ENCODE measurements at regions not wholly inside any gene's neighbourhood (a gene's known extent, or its start where the extent isn't known, plus 50 kb on each side); places are given as distances from the start of the nearest gene placed in this dataset.
"Not testable (repeated sequence)": the region's sequence is repeated elsewhere in the genome, so short reads cannot be mapped to it uniquely, and the experiment has no call there.

GRCh38 chrX:80929251-80929650 is 119.6 kb upstream of the BRWD3 start:
- no peaks in the 10 kb centered on the region for H3K9me3 ChIP-seq (ENCODE audit: control insufficient read depth in 1 of 2, low read length in 2 of 2)
- no peaks in the 10 kb centered on the region for H3K4me1 Mint-ChIP-seq
- CTCF ChIA-PET (ENCODE audit: partially characterized antibody), result no interaction called here

GRCh38 chrX:80917919-80918318 is 108.2 kb upstream of the BRWD3 start:
- POLR2A ChIA-PET (ENCODE audit: partially characterized antibody), result no interaction called here
- intact Hi-C loops (cut with micrococcal nuclease), result no loop called here
- H3K4me3 ChIP-seq (ENCODE audit: low read length in 2 of 2), result no peak overlapping the region
- CTCF ChIA-PET (ENCODE audit: partially characterized antibody), result no interaction called here
- no peaks in the 10 kb centered on the region for H3K27me3 ChIP-seq (ENCODE audit: insufficient read depth, low read length)
- no peak overlapping the region for H3K27ac ChIP-seq (ENCODE audit: low read depth, low read length)
- H3K4me1 ChIP-seq (ENCODE audit: insufficient read depth, low read length), result no peaks in the 10 kb centered on the region
- H3K9me3 ChIP-seq (ENCODE audit: control insufficient read depth in 1 of 2, low read length in 2 of 2), result no peaks in the 10 kb centered on the region
- Mint-ChIP-seq H3K4me3 (no peak overlapping the region), H3K9me3 (peaks cover 0 to 37% (median 20%) of the 10 kb centered on the region in 8 donors), H3K27ac (no peak overlapping the region), H3K36me3 (peaks cover 0 to 1% of the 10 kb centered on the region in 2 donors), H3K4me1 (no peaks in the 10 kb centered on the region), H3K27me3 (no peaks in the 10 kb centered on the region)
- DNase-seq, result no peak
- H3K36me3 ChIP-seq (ENCODE audit: insufficient read depth, low read length), result no peaks in the 10 kb centered on the region

More at GRCh38 chrX:80929251-80929650, 119.6 kb upstream of the BRWD3 start:
- peaks cover 1 to 3% of the 10 kb centered on the region in 2 donors for H3K36me3 Mint-ChIP-seq
- Histone ChIP-seq H3K27ac (ENCODE audit: low read depth, low read length) (no peak overlapping the region), H3K27me3 (ENCODE audit: insufficient read depth, low read length) (no peaks in the 10 kb centered on the region), H3K4me1 (ENCODE audit: insufficient read depth, low read length) (no peaks in the 10 kb centered on the region), H3K4me3 (ENCODE audit: low read length in 2 of 2) (no peak overlapping the region), H3K36me3 (ENCODE audit: insufficient read depth, low read length) (no peaks in the 10 kb centered on the region)
- intact Hi-C loops (cut with micrococcal nuclease), result no loop called here
- H3K4me3 Mint-ChIP-seq, result no peak overlapping the region
- H3K9me3 Mint-ChIP-seq, result peaks cover 0 to 41% (median 20%) of the 10 kb centered on the region in 8 donors
- POLR2A ChIA-PET (ENCODE audit: partially characterized antibody), result no interaction called here
- no peak overlapping the region for H3K27ac Mint-ChIP-seq
- no peak for DNase-seq
- H3K27me3 Mint-ChIP-seq, result no peaks in the 10 kb centered on the region

- H3K4me1 ChIP-seq (ENCODE audit: insufficient read depth, low read length); H3K9me3 ChIP-seq (ENCODE audit: control insufficient read depth in 1 of 2, low read length in 2 of 2); CTCF ChIA-PET (ENCODE audit: partially characterized antibody); H3K27ac Mint-ChIP-seq; H3K36me3 ChIP-seq (ENCODE audit: insufficient read depth, low read length); intact Hi-C loops (cut with micrococcal nuclease); H3K4me1 Mint-ChIP-seq; DNase-seq; H3K27me3 ChIP-seq (ENCODE audit: insufficient read depth, low read length); H3K4me3 ChIP-seq (ENCODE audit: low read length in 2 of 2); H3K27ac ChIP-seq (ENCODE audit: low read depth, low read length); H3K4me3 Mint-ChIP-seq; H3K36me3 Mint-ChIP-seq; POLR2A ChIA-PET (ENCODE audit: partially characterized antibody); H3K27me3 Mint-ChIP-seq: not testable (repeated sequence)
- H3K9me3 Mint-ChIP-seq, result peaks cover 0 to 70% (median 35%) of the 10 kb centered on the region in 8 donors
Measured at GRCh38 chrX:80912351-80912750, 102.7 kb upstream of the BRWD3 start.

GRCh38 chrX:80879916-80880315 is 70.2 kb upstream of the BRWD3 start:
- CTCF ChIA-PET (ENCODE audit: partially characterized antibody), result no interaction called here
- no peaks in the 10 kb centered on the region for H3K4me1 ChIP-seq (ENCODE audit: insufficient read depth, low read length)
- POLR2A ChIA-PET (ENCODE audit: partially characterized antibody), result no interaction called here
- Mint-ChIP-seq H3K27me3 (no peaks in the 10 kb centered on the region), H3K36me3 (no peaks in the 10 kb centered on the region), H3K27ac (no peak overlapping the region), H3K4me3 (no peak overlapping the region), H3K9me3 (no peaks in the 10 kb centered on the region), H3K4me1 (no peaks in the 10 kb centered on the region)
- no peaks in the 10 kb centered on the region for H3K27me3 ChIP-seq (ENCODE audit: insufficient read depth, low read length)
- H3K36me3 ChIP-seq (ENCODE audit: insufficient read depth, low read length), result no peaks in the 10 kb centered on the region
- H3K9me3 ChIP-seq (ENCODE audit: control insufficient read depth in 1 of 2, low read length in 2 of 2), result no peaks in the 10 kb centered on the region
- no peak overlapping the region for H3K27ac ChIP-seq (ENCODE audit: low read depth, low read length)
- H3K4me3 ChIP-seq (ENCODE audit: low read length in 2 of 2), result no peak overlapping the region
- intact Hi-C loops (cut with micrococcal nuclease), result no loop called here
- no peak for DNase-seq

- intact Hi-C loops (cut with micrococcal nuclease), result no loop called here
- no peaks in the 10 kb centered on the region for H3K4me1 ChIP-seq (ENCODE audit: insufficient read depth, low read length)
- DNase-seq, result peak in 1 of 5 donors; percentile 1
- Mint-ChIP-seq H3K9me3 (no peaks in the 10 kb centered on the region), H3K36me3 (no peaks in the 10 kb centered on the region), H3K4me3 (no peak overlapping the region), H3K4me1 (no peaks in the 10 kb centered on the region), H3K27ac (no peak overlapping the region), H3K27me3 (no peaks in the 10 kb centered on the region)
- POLR2A ChIA-PET (ENCODE audit: partially characterized antibody), result no interaction called here
- CTCF ChIA-PET (ENCODE audit: partially characterized antibody), result no interaction called here
- no peak overlapping the region for H3K27ac ChIP-seq (ENCODE audit: low read depth, low read length)
- no peaks in the 10 kb centered on the region for H3K9me3 ChIP-seq (ENCODE audit: control insufficient read depth in 1 of 2, low read length in 2 of 2)
- no peaks in the 10 kb centered on the region for H3K27me3 ChIP-seq (ENCODE audit: insufficient read depth, low read length)
- H3K4me3 ChIP-seq (ENCODE audit: low read length in 2 of 2), result no peak overlapping the region
- H3K36me3 ChIP-seq (ENCODE audit: insufficient read depth, low read length), result no peaks in the 10 kb centered on the region
Measured at GRCh38 chrX:80879143-80879542, 69.5 kb upstream of the BRWD3 start.

GRCh38 chrX:80876877-80877276 is 67.2 kb upstream of the BRWD3 start:
- no peak overlapping the region for H3K27ac ChIP-seq (ENCODE audit: low read depth, low read length)
- no peaks in the 10 kb centered on the region for H3K27me3 ChIP-seq (ENCODE audit: insufficient read depth, low read length)
- no peaks in the 10 kb centered on the region for H3K36me3 Mint-ChIP-seq
- peak in 4 of 5 donors; percentile 16 to 32 (median 26) for DNase-seq
- no peaks in the 10 kb centered on the region for H3K4me1 ChIP-seq (ENCODE audit: insufficient read depth, low read length)
- no peaks in the 10 kb centered on the region for H3K9me3 Mint-ChIP-seq
- H3K4me3 Mint-ChIP-seq, result no peak overlapping the region
- no peak overlapping the region for H3K27ac Mint-ChIP-seq
- no peaks in the 10 kb centered on the region for H3K36me3 ChIP-seq (ENCODE audit: insufficient read depth, low read length)
- intact Hi-C loops (cut with micrococcal nuclease), result loop anchor here (1.0 to 2.0 kb wide), 2 partner anchors 243 to 318 kb away; no protein-coding TSS in a partner anchor
- H3K9me3 ChIP-seq (ENCODE audit: control insufficient read depth in 1 of 2, low read length in 2 of 2), result no peaks in the 10 kb centered on the region
- H3K27me3 Mint-ChIP-seq, result no peaks in the 10 kb centered on the region
- H3K4me1 Mint-ChIP-seq, result no peaks in the 10 kb centered on the region
- H3K4me3 ChIP-seq (ENCODE audit: low read length in 2 of 2), result no peak overlapping the region
- ChIA-PET CTCF (ENCODE audit: partially characterized antibody) (interaction anchor here (0.8 to 1.6 kb wide), 2 partner anchors 66 to 499 kb away, joined by 3 to 4 read pairs; no protein-coding TSS in a partner anchor), POLR2A (ENCODE audit: partially characterized antibody) (no interaction called here)

All from CD4-positive, alpha-beta memory T cell (primary cell).